ENCODE measurements at regions not wholly inside any gene's neighbourhood (a gene's known extent, or its start where the extent isn't known, plus 50 kb on each side); places are given as distances from the start of the nearest gene placed in this dataset.

DNA sequence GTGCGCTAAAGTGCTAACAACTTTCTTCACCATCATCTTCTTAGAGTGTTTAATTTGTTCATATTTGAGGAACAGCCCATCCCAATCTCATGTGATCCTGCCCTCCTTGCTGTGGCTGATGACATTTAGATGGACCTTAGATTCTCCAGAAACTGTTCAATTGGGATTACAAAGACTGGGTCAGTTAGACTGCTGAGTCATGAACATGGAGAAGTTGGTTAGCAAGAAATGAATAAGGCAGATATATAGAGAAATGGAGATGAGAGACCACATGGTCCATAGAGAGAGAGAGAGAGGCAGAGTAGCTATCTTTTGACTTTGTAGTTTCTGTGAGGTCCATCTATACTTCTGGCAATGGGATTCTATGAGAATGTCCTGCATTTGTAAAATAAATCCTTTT lies 275.9 kb downstream of the GLUD2 start:
- Histone ChIP-seq H3K4me2 (ENCODE audit: control insufficient read depth, extremely low read depth, insufficient read depth, low read depth, low read length) (no peak overlapping the region), H3K36me3 (ENCODE audit: control insufficient read depth in 2 of 2, extremely low read depth in 1 of 2, insufficient read depth in 2 of 2, low read length in 2 of 2) (no peaks in the 10 kb centered on the region), H3K4me1 (ENCODE audit: control insufficient read depth, extremely low read depth, insufficient read depth, low read length) (no peaks in the 10 kb centered on the region), H3K79me2 (ENCODE audit: control insufficient read depth, insufficient read depth, low read length) (no peaks in the 10 kb centered on the region), H3K27ac (ENCODE audit: control insufficient read depth, insufficient read depth, low read length) (no peak overlapping the region), H4K20me1 (ENCODE audit: control insufficient read depth, extremely low read depth, insufficient read depth, low read length) (no peaks in the 10 kb centered on the region), H3K4me3 (ENCODE audit: control insufficient read depth in 2 of 3, extremely low read depth in 1 of 3, insufficient read depth in 2 of 3, low read depth in 1 of 3, low read length in 3 of 3) (no peak overlapping the region), H3K27me3 (ENCODE audit: control insufficient read depth, extremely low read depth, insufficient read depth, low read length) (no peaks in the 10 kb centered on the region), H3K9me1 (ENCODE audit: control insufficient read depth, extremely low read depth, insufficient read depth, low read length) (no peaks in the 10 kb centered on the region), H2AFZ (ENCODE audit: control insufficient read depth, low read length) (no peak overlapping the region), H3K9me3 (ENCODE audit: control insufficient read depth, low read depth, low read length) (no peaks in the 10 kb centered on the region), H3K9ac (ENCODE audit: control insufficient read depth, extremely low read depth, insufficient read depth, low read length) (no peak overlapping the region)
- no peak for FAIRE-seq
- dilution Hi-C loops (cut with MboI; ENCODE audit: extremely low pct_ligation_motif_present, low sequenced_read_pairs): no loop called here
- TF ChIP-seq EZH2 (IDR thresholded peaks at IDR 0.05; ENCODE audit: low read length): no peak
- TF ChIP-seq, protein P1, sequence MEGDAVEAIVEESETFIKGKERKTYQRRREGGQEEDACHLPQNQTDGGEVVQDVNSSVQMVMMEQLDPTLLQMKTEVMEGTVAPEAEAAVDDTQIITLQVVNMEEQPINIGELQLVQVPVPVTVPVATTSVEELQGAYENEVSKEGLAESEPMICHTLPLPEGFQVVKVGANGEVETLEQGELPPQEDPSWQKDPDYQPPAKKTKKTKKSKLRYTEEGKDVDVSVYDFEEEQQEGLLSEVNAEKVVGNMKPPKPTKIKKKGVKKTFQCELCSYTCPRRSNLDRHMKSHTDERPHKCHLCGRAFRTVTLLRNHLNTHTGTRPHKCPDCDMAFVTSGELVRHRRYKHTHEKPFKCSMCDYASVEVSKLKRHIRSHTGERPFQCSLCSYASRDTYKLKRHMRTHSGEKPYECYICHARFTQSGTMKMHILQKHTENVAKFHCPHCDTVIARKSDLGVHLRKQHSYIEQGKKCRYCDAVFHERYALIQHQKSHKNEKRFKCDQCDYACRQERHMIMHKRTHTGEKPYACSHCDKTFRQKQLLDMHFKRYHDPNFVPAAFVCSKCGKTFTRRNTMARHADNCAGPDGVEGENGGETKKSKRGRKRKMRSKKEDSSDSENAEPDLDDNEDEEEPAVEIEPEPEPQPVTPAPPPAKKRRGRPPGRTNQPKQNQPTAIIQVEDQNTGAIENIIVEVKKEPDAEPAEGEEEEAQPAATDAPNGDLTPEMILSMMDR (optimal IDR thresholded peaks at IDR 0.05 in 1 of 3, IDR thresholded peaks at IDR 0.05 in 1 of 3, conservative IDR thresholded peaks at IDR 0.05 in 1 of 3; ENCODE audit: extremely low read depth in 1 of 3, insufficient read depth in 2 of 3, low read length in 3 of 3): no peak
- DNase-seq (ENCODE audit: low read depth, low spot score): no peak

- H4K20me1 ChIP-seq (ENCODE audit: control insufficient read depth, extremely low read depth, insufficient read depth, low read length): no peaks in the 10 kb centered on the region
These were observed 286.5 kb downstream of the GLUD2 start for GRCh38 chrX:121333942-121334341.

More at GRCh38 chrX:121333942-121334341, 286.5 kb downstream of the GLUD2 start:
- Histone ChIP-seq H2AFZ (ENCODE audit: control insufficient read depth, low read length) (no peak overlapping the region), H3K4me2 (ENCODE audit: control insufficient read depth, extremely low read depth, insufficient read depth, low read depth, low read length) (no peak overlapping the region), H3K27me3 (ENCODE audit: control insufficient read depth, extremely low read depth, insufficient read depth, low read length) (no peaks in the 10 kb centered on the region), H3K36me3 (ENCODE audit: control insufficient read depth in 2 of 2, extremely low read depth in 1 of 2, insufficient read depth in 2 of 2, low read length in 2 of 2) (no peaks in the 10 kb centered on the region), H3K27ac (ENCODE audit: control insufficient read depth, insufficient read depth, low read length) (no peak overlapping the region), H3K9me3 (ENCODE audit: control insufficient read depth, low read depth, low read length) (no peaks in the 10 kb centered on the region), H3K4me1 (ENCODE audit: control insufficient read depth, extremely low read depth, insufficient read depth, low read length) (peaks cover 3% of the 10 kb centered on the region), H3K9me1 (ENCODE audit: control insufficient read depth, extremely low read depth, insufficient read depth, low read length) (no peaks in the 10 kb centered on the region), H3K4me3 (ENCODE audit: control insufficient read depth in 2 of 3, extremely low read depth in 1 of 3, insufficient read depth in 2 of 3, low read depth in 1 of 3, low read length in 3 of 3) (no peak overlapping the region), H3K79me2 (ENCODE audit: control insufficient read depth, insufficient read depth, low read length) (no peaks in the 10 kb centered on the region), H3K9ac (ENCODE audit: control insufficient read depth, extremely low read depth, insufficient read depth, low read length) (no peak overlapping the region)
- TF ChIP-seq, protein P1 (optimal IDR thresholded peaks at IDR 0.05 in 1 of 3, IDR thresholded peaks at IDR 0.05 in 1 of 3, conservative IDR thresholded peaks at IDR 0.05 in 1 of 3; ENCODE audit: extremely low read depth in 1 of 3, insufficient read depth in 2 of 3, low read length in 3 of 3): peak in 1 of 3 experiments; percentile 23
- no peak for TF ChIP-seq EZH2 (IDR thresholded peaks at IDR 0.05; ENCODE audit: low read length)
- DNase-seq (ENCODE audit: low read depth, low spot score) (no peak), FAIRE-seq (no peak)
- dilution Hi-C loops (cut with MboI; ENCODE audit: extremely low pct_ligation_motif_present, low sequenced_read_pairs): no loop called here

All from keratinocyte (primary cell).